Ishikawa (cell line): ENCODE measurements at regions not wholly inside any gene's neighbourhood (a gene's known extent, or its start where the extent isn't known, plus 50 kb on each side); places are given as distances from the start of the nearest gene placed in this dataset.

Source experiments
- MAX ChIP-seq: IDR thresholded peaks from 2 replicates; pipeline ENCODE4 v1.6.1; 2012
- REST ChIP-seq: IDR thresholded peaks from 2 replicates; pipeline ENCODE4 v1.6.1; 2012; ENCODE audit warnings: low read depth, mild to moderate bottlenecking
- TEAD4 ChIP-seq: IDR thresholded peaks from 2 replicates; pipeline ENCODE4 v1.6.1; 2012

- no peak for TF ChIP-seq MAX
- no peak for TF ChIP-seq REST
- no peak for TF ChIP-seq TEAD4
Measured at GRCh38 chr2:59173325-59173724, 932.2 kb upstream of the FANCL start.
